Endothelial cell (in vitro differentiated cells): ENCODE measurements at regions not wholly inside any gene's neighbourhood (a gene's known extent, or its start where the extent isn't known, plus 50 kb on each side); places are given as distances from the start of the nearest gene placed in this dataset.

Source experiments
- DNase-seq: peaks from one replicate; pipeline ENCODE4 v3.0.0; 2021; ENCODE audit warnings: low spot score
- H3K27ac Mint-ChIP-seq: one replicate; pipeline ENCODE4 v1.8.0; 2021; ENCODE audit warnings: mixed read lengths, inconsistent platforms; ENCODE audit not compliant: unreplicated experiment
- H3K27me3 Mint-ChIP-seq: one replicate; pipeline ENCODE4 v1.8.0; 2021; ENCODE audit warnings: mild to moderate bottlenecking, moderate library complexity, mixed read lengths, inconsistent platforms; ENCODE audit not compliant: unreplicated experiment
- H3K36me3 Mint-ChIP-seq: one replicate; pipeline ENCODE4 v1.8.0; 2021; ENCODE audit warnings: mild to moderate bottlenecking, low read depth, mixed read lengths, inconsistent platforms; ENCODE audit not compliant: unreplicated experiment
- H3K4me1 Mint-ChIP-seq: one replicate; pipeline ENCODE4 v1.8.0; 2021; ENCODE audit warnings: mild to moderate bottlenecking, mixed read lengths, inconsistent platforms; ENCODE audit not compliant: unreplicated experiment
- H3K4me3 Mint-ChIP-seq: one replicate; pipeline ENCODE4 v1.8.0; 2021; ENCODE audit warnings: mild to moderate bottlenecking, mixed read lengths, inconsistent platforms; ENCODE audit not compliant: unreplicated experiment
- H3K9me3 Mint-ChIP-seq: one replicate; pipeline ENCODE4 v1.8.0; 2021; ENCODE audit warnings: mixed read lengths, inconsistent platforms; ENCODE audit not compliant: unreplicated experiment
- TF ChIP-seq, protein P1 (sequence below): fragments of 200-600 bp; sonication (generic); IDR thresholded peaks from one replicate; pipeline ENCODE4 v1.5.0; 2021; ENCODE audit warnings: antibody characterized with exemption; ENCODE audit not compliant: unreplicated experiment

DNA sequence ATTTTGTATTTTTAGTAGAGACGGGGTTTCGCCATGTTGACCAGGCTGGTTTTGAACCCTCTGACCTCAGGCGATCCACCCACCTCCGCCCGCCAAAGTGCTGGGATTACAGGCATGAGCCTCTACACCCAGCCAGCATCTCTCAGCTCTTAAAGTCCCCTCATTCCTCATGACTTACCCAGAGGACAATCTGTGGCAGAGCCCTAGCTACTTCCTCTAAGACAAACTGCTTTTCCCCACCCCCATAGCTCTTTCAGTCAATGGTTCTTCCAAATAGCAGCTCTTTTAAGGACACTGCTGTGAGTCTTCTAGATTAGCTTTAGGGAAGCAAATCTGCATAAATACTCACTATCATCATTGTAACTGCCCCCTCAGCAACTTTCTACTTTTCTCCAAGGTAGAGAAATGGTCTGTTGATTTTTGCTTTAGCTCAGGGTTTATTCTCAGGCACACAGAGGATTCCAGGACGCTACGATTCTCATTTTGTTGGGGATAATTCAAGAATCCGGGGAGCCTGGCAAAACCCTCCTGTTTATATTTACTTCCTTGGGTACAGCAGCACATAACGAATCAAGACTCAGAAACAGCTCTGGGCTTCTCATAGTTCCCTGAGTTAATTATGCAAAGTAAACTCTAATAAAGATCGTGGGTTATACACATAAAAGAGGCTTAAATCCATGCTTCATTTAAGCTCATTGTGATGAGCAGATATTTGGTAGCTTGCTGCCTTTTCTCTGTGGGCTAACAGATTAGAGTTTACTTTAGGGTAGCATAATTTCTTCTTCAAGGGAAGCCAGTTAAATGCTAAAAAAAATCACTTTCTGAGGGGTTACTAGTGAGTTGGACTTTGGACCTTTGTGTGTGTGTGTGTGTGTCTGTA, 357.4 kb downstream of the TDRD3 start:
- no peak overlapping the region for H3K4me3 Mint-ChIP-seq
- no peak for DNase-seq
- peak overlapping the region; percentile 98 for H3K27ac Mint-ChIP-seq
- TF ChIP-seq, protein P1, sequence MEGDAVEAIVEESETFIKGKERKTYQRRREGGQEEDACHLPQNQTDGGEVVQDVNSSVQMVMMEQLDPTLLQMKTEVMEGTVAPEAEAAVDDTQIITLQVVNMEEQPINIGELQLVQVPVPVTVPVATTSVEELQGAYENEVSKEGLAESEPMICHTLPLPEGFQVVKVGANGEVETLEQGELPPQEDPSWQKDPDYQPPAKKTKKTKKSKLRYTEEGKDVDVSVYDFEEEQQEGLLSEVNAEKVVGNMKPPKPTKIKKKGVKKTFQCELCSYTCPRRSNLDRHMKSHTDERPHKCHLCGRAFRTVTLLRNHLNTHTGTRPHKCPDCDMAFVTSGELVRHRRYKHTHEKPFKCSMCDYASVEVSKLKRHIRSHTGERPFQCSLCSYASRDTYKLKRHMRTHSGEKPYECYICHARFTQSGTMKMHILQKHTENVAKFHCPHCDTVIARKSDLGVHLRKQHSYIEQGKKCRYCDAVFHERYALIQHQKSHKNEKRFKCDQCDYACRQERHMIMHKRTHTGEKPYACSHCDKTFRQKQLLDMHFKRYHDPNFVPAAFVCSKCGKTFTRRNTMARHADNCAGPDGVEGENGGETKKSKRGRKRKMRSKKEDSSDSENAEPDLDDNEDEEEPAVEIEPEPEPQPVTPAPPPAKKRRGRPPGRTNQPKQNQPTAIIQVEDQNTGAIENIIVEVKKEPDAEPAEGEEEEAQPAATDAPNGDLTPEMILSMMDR = no peak
- H3K36me3 Mint-ChIP-seq = no peaks in the 10 kb centered on the region
- H3K27me3 Mint-ChIP-seq = no peaks in the 10 kb centered on the region
- H3K9me3 Mint-ChIP-seq = no peaks in the 10 kb centered on the region
- peaks cover 35% of the 10 kb centered on the region for H3K4me1 Mint-ChIP-seq

DNA sequence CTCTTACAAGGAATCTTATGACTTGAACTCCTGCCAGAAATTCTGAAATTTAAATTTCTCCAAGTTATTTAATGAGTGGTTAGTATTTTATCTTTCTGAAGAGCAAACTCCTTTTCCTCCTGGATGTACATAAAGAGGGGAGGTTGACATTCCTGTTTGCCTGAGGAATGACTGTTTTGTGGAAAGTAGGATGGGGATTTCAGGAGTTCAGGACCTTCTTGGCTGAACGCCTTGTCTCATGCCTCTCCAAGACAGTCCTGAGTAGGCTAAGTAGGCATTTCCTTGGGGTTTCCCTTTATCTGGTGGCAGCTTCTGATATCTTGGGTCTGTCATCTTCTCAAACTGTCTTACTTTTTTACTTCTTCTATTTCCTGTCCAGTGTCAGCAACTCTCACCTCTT, 356.6 kb downstream of the TDRD3 start:
- no peaks in the 10 kb centered on the region for H3K36me3 Mint-ChIP-seq
- TF ChIP-seq, protein P1 = no peak
- H3K4me1 Mint-ChIP-seq = peaks cover 35% of the 10 kb centered on the region

DNA sequence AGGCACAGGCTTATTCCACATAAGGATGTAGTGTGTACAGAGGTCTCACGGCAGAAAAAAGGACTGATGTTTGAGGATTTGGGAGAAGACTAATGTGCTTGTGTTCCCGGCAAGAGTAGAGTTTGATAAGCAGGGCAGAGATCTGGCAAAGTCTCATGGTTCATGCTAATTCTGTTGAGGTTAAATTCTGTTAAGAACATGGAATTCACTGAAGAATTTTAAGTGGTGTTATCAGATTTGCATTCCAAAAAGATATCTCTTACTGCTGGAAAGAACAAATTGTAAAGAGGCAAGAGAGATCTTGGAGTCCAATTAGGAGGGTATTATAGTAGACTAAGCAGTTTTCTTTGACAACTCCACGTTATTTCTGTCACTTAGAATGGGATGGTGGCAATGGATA, 348.3 kb downstream of the TDRD3 start:
- Mint-ChIP-seq H3K4me3 (no peak overlapping the region), H3K9me3 (no peaks in the 10 kb centered on the region), H3K4me1 (peaks cover 3% of the 10 kb centered on the region), H3K36me3 (peaks cover 6% of the 10 kb centered on the region), H3K27ac (no peak overlapping the region), H3K27me3 (no peaks in the 10 kb centered on the region)
- TF ChIP-seq, protein P1 = no peak
- no peak for DNase-seq

More for the DNA sequence above, 356.6 kb downstream of the TDRD3 start:
- Mint-ChIP-seq H3K27ac (peak overlapping the region; percentile 24), H3K4me3 (no peak overlapping the region), H3K9me3 (no peaks in the 10 kb centered on the region), H3K27me3 (no peaks in the 10 kb centered on the region)
- no peak for DNase-seq

DNA sequence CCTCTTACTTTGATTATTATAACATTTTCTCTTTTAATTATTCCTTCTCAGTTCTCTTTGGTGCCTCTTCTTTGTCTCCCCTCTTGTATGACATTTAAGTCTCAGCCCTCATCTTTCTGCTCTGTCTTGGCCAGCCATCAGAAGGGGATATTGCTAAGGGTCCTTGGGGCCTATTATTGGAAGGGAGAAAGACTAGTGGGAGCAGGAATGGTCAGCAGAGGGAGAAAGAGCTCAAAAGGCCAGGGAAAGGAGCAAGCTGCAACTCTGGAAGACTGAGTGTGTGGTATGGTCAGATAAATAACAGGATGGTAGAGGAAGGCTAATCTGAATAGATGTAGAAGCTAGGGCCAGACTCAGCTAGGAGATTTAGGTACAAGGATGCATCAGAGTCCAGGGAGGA, 336.9 kb downstream of the TDRD3 start:
- H3K4me1 Mint-ChIP-seq = no peaks in the 10 kb centered on the region
- TF ChIP-seq, protein P1 = no peak

DNA sequence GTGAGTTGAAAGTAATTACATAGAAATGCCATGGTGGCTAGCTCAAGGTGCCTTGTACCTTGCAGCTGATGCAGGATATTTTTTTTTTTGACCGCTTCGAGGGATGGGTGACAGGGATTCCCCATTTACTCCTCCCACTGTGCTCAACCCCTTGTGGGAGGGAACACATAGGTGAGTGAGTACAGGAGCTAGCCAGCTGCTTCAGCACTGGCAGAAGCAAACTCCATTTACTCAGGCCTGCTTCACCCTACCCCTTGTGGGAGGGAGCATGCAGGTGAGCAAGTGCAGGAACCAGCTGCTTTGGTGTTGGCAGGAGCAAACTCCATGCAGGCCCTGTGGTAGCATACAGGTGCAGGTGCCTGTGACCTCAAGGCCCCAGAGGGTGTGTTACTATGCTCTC, 330.1 kb downstream of the TDRD3 start:
- TF ChIP-seq, protein P1 = no peak
- Mint-ChIP-seq H3K36me3 (no peaks in the 10 kb centered on the region), H3K9me3 (no peaks in the 10 kb centered on the region), H3K27ac (no peak overlapping the region), H3K4me3 (no peak overlapping the region), H3K27me3 (peaks cover 1% of the 10 kb centered on the region), H3K4me1 (no peaks in the 10 kb centered on the region)
- DNase-seq = no peak

More for the DNA sequence above, 336.9 kb downstream of the TDRD3 start:
- H3K4me3 Mint-ChIP-seq = no peak overlapping the region
- H3K27ac Mint-ChIP-seq = no peak overlapping the region
- no peak for DNase-seq
- peaks cover 2% of the 10 kb centered on the region for H3K27me3 Mint-ChIP-seq
- no peaks in the 10 kb centered on the region for H3K36me3 Mint-ChIP-seq
- no peaks in the 10 kb centered on the region for H3K9me3 Mint-ChIP-seq
